IMR-90 (cell line): ENCODE measurements at regions not wholly inside any gene's neighbourhood (a gene's known extent, or its start where the extent isn't known, plus 50 kb on each side); places are given as distances from the start of the nearest gene placed in this dataset.

Source experiments
- ATAC-seq: fragments of 200-7000 bp; cut with Tn5 transposase; 2 replicates; pipeline ENCODE4 v1.9.1; 2020; ENCODE audit warnings: low read depth, mild to moderate bottlenecking, moderate library complexity
- BruUV-seq: library from RNA; stranded (reverse); fragments of 400-500 nt; replicated peaks from 2 replicates; lab custom pipeline; 2021; lab: Mats Ljungman, UMichigan
- CTCF ChIA-PET: fragments of 300-600 bp; formaldehyde crosslinking; extraction: SDS; loops from one replicate; lab custom pipeline; 2021; ENCODE audit warnings: antibody characterized with exemption; lab: Yijun Ruan, JAX
- POLR2A ChIA-PET: fragments of 300-600 bp; sonication (Branson Sonifier 250); formaldehyde crosslinking; loops from one replicate; lab custom pipeline; 2022; ENCODE audit warnings: antibody characterized with exemption; ENCODE audit not compliant: unreplicated experiment; lab: Charles Lee
- DNase-seq: peaks from one replicate; pipeline ENCODE4 v3.0.0; 2013
- H2AFZ ChIP-seq: replicated peaks from 2 replicates; pipeline ENCODE3; 2013; ENCODE audit warnings: low read length, mild to moderate bottlenecking; ENCODE audit not compliant: poor library complexity
- H2AK5ac ChIP-seq: 2 replicates; pipeline ENCODE4 v1.6.1; 2013; ENCODE audit warnings: low read depth, low read length, inconsistent platforms
- H2AK9ac ChIP-seq: replicated peaks from 2 replicates; pipeline ENCODE3; 2013; ENCODE audit warnings: mild to moderate bottlenecking, low read depth, low read length, moderate library complexity; ENCODE audit not compliant: poor library complexity
- H2BK120ac ChIP-seq: 2 replicates; pipeline ENCODE4 v1.6.1; 2013; ENCODE audit warnings: low read depth, low read length, inconsistent platforms
- H2BK15ac ChIP-seq: 3 replicates; pipeline ENCODE4 v1.6.1; 2013; ENCODE audit warnings: low read depth, low read length, inconsistent platforms
- H2BK20ac ChIP-seq: 2 replicates; pipeline ENCODE4 v1.6.1; 2013; ENCODE audit warnings: low read depth, mild to moderate bottlenecking, inconsistent platforms, low read length, moderate library complexity
- H2BK5ac ChIP-seq: 2 replicates; pipeline ENCODE4 v1.6.1; 2013; ENCODE audit warnings: mild to moderate bottlenecking, low read depth, low read length, inconsistent platforms; ENCODE audit not compliant: poor library complexity, severe bottlenecking
- H3K14ac ChIP-seq: replicated peaks from 2 replicates; pipeline ENCODE4 v1.6.1; 2013; ENCODE audit warnings: low read depth, low read length, inconsistent platforms
- H3K18ac ChIP-seq: 2 replicates; pipeline ENCODE4 v1.6.1; 2013; ENCODE audit warnings: low read depth, low read length, control low read depth
- H3K23ac ChIP-seq: 2 replicates; pipeline ENCODE4 v1.6.1; 2013; ENCODE audit warnings: low read depth, low read length, inconsistent platforms
- H3K27ac ChIP-seq: 2 replicates; pipeline ENCODE4 v1.5.1; 2013; ENCODE audit warnings: mild to moderate bottlenecking, control low read depth, low read length; ENCODE audit not compliant: insufficient read depth
- H3K27me3 ChIP-seq: 2 replicates; pipeline ENCODE4 v1.6.1; 2013; ENCODE audit warnings: low read length; ENCODE audit not compliant: control insufficient read depth, insufficient read depth
- H3K36me3 ChIP-seq: 2 replicates; pipeline ENCODE4 v1.6.1; 2013; ENCODE audit warnings: low read length, mixed read lengths; ENCODE audit not compliant: control insufficient read depth, insufficient read depth
- H3K4ac ChIP-seq: 2 replicates; pipeline ENCODE4 v1.6.1; 2013; ENCODE audit warnings: low read depth, low read length, inconsistent platforms
- H3K4me1 ChIP-seq: 2 replicates; pipeline ENCODE4 v1.6.1; 2013; ENCODE audit warnings: low read length, mixed read lengths; ENCODE audit not compliant: control insufficient read depth, insufficient read depth
- H3K4me2 ChIP-seq: 2 replicates; pipeline ENCODE4 v1.6.1; 2013; ENCODE audit warnings: low read depth, mild to moderate bottlenecking, control low read depth, low read length, moderate library complexity
- H3K4me3 ChIP-seq: 2 replicates; pipeline ENCODE4 v1.5.1; 2013; ENCODE audit warnings: low read depth, mild to moderate bottlenecking, control low read depth, low read length, moderate library complexity; ENCODE audit not compliant: insufficient read depth
- H3K56ac ChIP-seq: 2 replicates; pipeline ENCODE4 v1.6.1; 2013; ENCODE audit warnings: low read length, inconsistent platforms; ENCODE audit not compliant: insufficient read depth; ENCODE audit errors: extremely low read depth
- H3K79me1 ChIP-seq, 2 experiments: 2 replicates each; pipeline ENCODE4 v1.6.1; 2013; ENCODE audit warnings: low read length in 2 of 2, inconsistent platforms in 1 of 2, low read depth in 1 of 2
- H3K9ac ChIP-seq: 2 replicates; pipeline ENCODE4 v1.6.1; 2013; ENCODE audit warnings: low read depth, low read length, control low read depth
- H3K9me1 ChIP-seq: 2 replicates; pipeline ENCODE4 v1.6.1; 2013; ENCODE audit warnings: low read length, inconsistent platforms; ENCODE audit not compliant: insufficient read depth
- H3K9me3 ChIP-seq: 2 replicates; pipeline ENCODE4 v1.6.1; 2013; ENCODE audit warnings: low read length; ENCODE audit not compliant: control insufficient read depth, insufficient read depth
- H4K20me1 ChIP-seq: 2 replicates; pipeline ENCODE4 v1.6.1; 2013; ENCODE audit warnings: low read length, inconsistent platforms; ENCODE audit not compliant: insufficient read depth
- H4K5ac ChIP-seq: 2 replicates; pipeline ENCODE4 v1.6.1; 2013; ENCODE audit warnings: mild to moderate bottlenecking, low read depth, low read length, control low read depth
- H4K8ac ChIP-seq, 2 experiments: 2 replicates each; pipeline ENCODE4 v1.6.1; 2013; ENCODE audit warnings: low read depth in 2 of 2, low read length in 2 of 2, control low read depth in 1 of 2, inconsistent platforms in 1 of 2
- H4K91ac ChIP-seq: 2 replicates; pipeline ENCODE4 v1.6.1; 2013; ENCODE audit warnings: low read depth, low read length, inconsistent platforms; ENCODE audit not compliant: insufficient read depth
- CEBPB ChIP-seq: IDR thresholded peaks from 2 replicates; pipeline ENCODE4 v1.6.1; 2012; ENCODE audit warnings: low read depth, low read length, improper control_type of control experiment
- CTCF ChIP-seq: conservative IDR thresholded peaks from 2 replicates; pipeline ENCODE4 v1.5.1; 2012; ENCODE audit warnings: mild to moderate bottlenecking, low read depth, low read length, improper control_type of control experiment
- ELK1 ChIP-seq: fragments of 150-350 bp; IDR thresholded peaks from 2 replicates; pipeline ENCODE4 v1.6.1; 2016; ENCODE audit warnings: low read depth, mild to moderate bottlenecking, low read length, moderate library complexity, borderline replicate concordance
- FOS ChIP-seq: fragments of 150-350 bp; IDR thresholded peaks from 2 replicates; pipeline ENCODE4 v1.6.1; 2016; ENCODE audit warnings: low read depth, low read length
- MAFK ChIP-seq: IDR thresholded peaks from 2 replicates; pipeline ENCODE4 v1.6.1; 2012; ENCODE audit warnings: low read depth, low read length, improper control_type of control experiment
- MXI1 ChIP-seq: IDR thresholded peaks from 2 replicates; pipeline ENCODE4 v1.6.1; 2012; ENCODE audit warnings: low read depth, mild to moderate bottlenecking, low read length, moderate library complexity, borderline replicate concordance
- POLR2A ChIP-seq: IDR thresholded peaks from 2 replicates; pipeline ENCODE4 v1.6.1; 2012; ENCODE audit warnings: mild to moderate bottlenecking, low read depth, low read length
- RAD21 ChIP-seq: IDR thresholded peaks from 2 replicates; pipeline ENCODE4 v1.6.1; 2012; ENCODE audit warnings: low read length, improper control_type of control experiment
- SMC3 ChIP-seq: fragments of 150-350 bp; IDR thresholded peaks from 2 replicates; pipeline ENCODE4 v1.6.1; 2016; ENCODE audit warnings: low read depth, mild to moderate bottlenecking, antibody characterized with exemption, low read length, moderate library complexity
- USF2 ChIP-seq: fragments of 150-350 bp; IDR thresholded peaks from 2 replicates; pipeline ENCODE4 v1.6.1; 2017; ENCODE audit warnings: mild to moderate bottlenecking, antibody characterized with exemption, low read length, low read depth
- whole genome bisulfite sequencing, 2 experiments: methylation state at CpG; one replicate each; pipeline versions ENCODE4 v1.1.5 to v1.1.7; 2013; ENCODE audit warnings: missing lambda C conversion rate in 2 of 2; ENCODE audit not compliant: insufficient read length in 1 of 2; ENCODE audit errors: extremely low coverage in 2 of 2; 5-methylcytosine and 5-hydroxymethylcytosine counted together
- dilution Hi-C: fragments of 300-500 bp; cut with HindIII; formaldehyde crosslinking; loops from one replicate; pipeline ENCODE4 v1.14.3; 2018; ENCODE audit warnings: low sequenced_read_pairs; ENCODE audit not compliant: unreplicated experiment
- in situ Hi-C: fragments of 300-500 bp; cut with MboI; formaldehyde crosslinking; loops from 3 replicates; pipeline ENCODE4 v1.14.3; 2019; ENCODE audit warnings: low sequenced_read_pairs, inconsistent platforms, mixed read lengths
- intact Hi-C: fragments of 100-400 bp; cut with micrococcal nuclease; formaldehyde crosslinking; loops from 2 replicates; pipeline ENCODE4 v1.10.0; 2022

GRCh38 chr21:27423038-27423437 lies 456.1 kb upstream of the ADAMTS5 start:
- Histone ChIP-seq H3K9me1 (peaks cover 7% of the 10 kb centered on the region), H3K18ac (peak overlapping the region; percentile 10; the same call in 1 of the 2 replicates), H3K14ac (no peak overlapping the region), H3K4me2 (no peak overlapping the region), H3K4me1 (peaks cover 13% of the 10 kb centered on the region; the same call in 1 of the 2 replicates), H2BK15ac (peak overlapping the region; percentile 10; the same call in 1 of the 3 replicates), H3K4me3 (no peak overlapping the region), H4K5ac (peak overlapping the region; percentile 5; the same call in 1 of the 2 replicates), H4K20me1 (no peaks in the 10 kb centered on the region), H3K79me1 (no peaks in the 10 kb centered on the region), H3K4ac (peak overlapping the region; percentile 4; the same call in 1 of the 2 replicates), H2BK120ac (peak overlapping the region; percentile 84), H4K8ac (peak overlapping the region in 1 of 2 experiments; percentile 73; a peak in 2 of 4 replicates), H2BK20ac (peak overlapping the region; percentile 79), H2AFZ (peak overlapping the region; percentile 47), H3K27me3 (no peaks in the 10 kb centered on the region), H3K56ac (peak overlapping the region; percentile 47; the same call in 1 of the 2 replicates), H2AK9ac (no peak overlapping the region), H3K23ac (no peak overlapping the region), H2AK5ac (0 out of 2 replicates have a peak overlapping the region, but pooled peaks have one; percentile 6), H3K27ac (peak overlapping the region; percentile 8; the same call in 1 of the 2 replicates), H3K36me3 (no peaks in the 10 kb centered on the region), H2BK5ac (peak overlapping the region; percentile 80), H4K91ac (peak overlapping the region; percentile 78), H3K9ac (no peak overlapping the region), H3K9me3 (no peaks in the 10 kb centered on the region)
- WGBS, 2 experiments = no CpG with 5 or more reads among the region's 4 CpGs
- intact Hi-C loops (loop anchor here (2.0 kb wide), 1 partner anchor 278 kb away; no protein-coding TSS in a partner anchor), in situ Hi-C loops (no loop called here), dilution Hi-C loops (no loop called here)
- peak; percentile 95 for DNase-seq
- POLR2A ChIA-PET = no interaction called here
- CTCF ChIA-PET = interaction anchor here (1.0 kb wide), 1 partner anchor 54 kb away, joined by 3 read pairs; no protein-coding TSS in a partner anchor
- BruUV-seq = no TSS peak
- TF ChIP-seq MXI1 = no peak
- no peak for TF ChIP-seq POLR2A
- TF ChIP-seq CEBPB = peak; percentile 55; the same call in 1 of the 2 replicates
- TF ChIP-seq RAD21 = no peak
- TF ChIP-seq ELK1 = no peak
- TF ChIP-seq FOS = peak; percentile 50; the same call in 1 of the 2 replicates
- no peak for TF ChIP-seq MAFK
- TF ChIP-seq CTCF = no peak
- TF ChIP-seq USF2 = peak; percentile 72
- TF ChIP-seq SMC3 = no peak
- peak; percentile 88 for ATAC-seq
